Brain microvascular endothelial cell (primary cell): ENCODE measurements at regions not wholly inside any gene's neighbourhood (a gene's known extent, or its start where the extent isn't known, plus 50 kb on each side); places are given as distances from the start of the nearest gene placed in this dataset.

Experiments
- DNase-seq: peaks from one replicate; pipeline ENCODE4 v3.0.0-alpha.2; 2020
- H3K27ac ChIP-seq: fragments of 250-450 bp; sonication (Bioruptor Pico); 2 replicates; pipeline ENCODE4 v1.5.1; 2020; ENCODE audit warnings: mild to moderate bottlenecking, moderate library complexity
- H3K27me3 ChIP-seq: fragments of 250-450 bp; sonication (Bioruptor Pico); replicated peaks from 2 replicates; pipeline ENCODE4 v1.5.1; 2020; ENCODE audit warnings: mild to moderate bottlenecking
- H3K36me3 ChIP-seq: fragments of 250-450 bp; sonication (Bioruptor Pico); replicated peaks from 2 replicates; pipeline ENCODE4 v1.5.1; 2020; ENCODE audit warnings: mild to moderate bottlenecking
- H3K4me3 ChIP-seq: 2 replicates; pipeline ENCODE4 v1.5.1; 2011; ENCODE audit warnings: low read depth, mild to moderate bottlenecking, control low read depth, low read length, moderate library complexity
- CTCF ChIP-seq: IDR thresholded peaks from 2 replicates; pipeline ENCODE4 v1.5.1; 2011; ENCODE audit warnings: low read depth, mild to moderate bottlenecking, moderate library complexity, low read length, control low read depth, inconsistent platforms; ENCODE audit errors: missing control alignments
- in situ Hi-C: cut with HindIII; loops from 2 replicates; pipeline ENCODE4 v1.10.0; 2017; ENCODE audit warnings: low sequenced_read_pairs, low pct_ligation_motif_present

DNA sequence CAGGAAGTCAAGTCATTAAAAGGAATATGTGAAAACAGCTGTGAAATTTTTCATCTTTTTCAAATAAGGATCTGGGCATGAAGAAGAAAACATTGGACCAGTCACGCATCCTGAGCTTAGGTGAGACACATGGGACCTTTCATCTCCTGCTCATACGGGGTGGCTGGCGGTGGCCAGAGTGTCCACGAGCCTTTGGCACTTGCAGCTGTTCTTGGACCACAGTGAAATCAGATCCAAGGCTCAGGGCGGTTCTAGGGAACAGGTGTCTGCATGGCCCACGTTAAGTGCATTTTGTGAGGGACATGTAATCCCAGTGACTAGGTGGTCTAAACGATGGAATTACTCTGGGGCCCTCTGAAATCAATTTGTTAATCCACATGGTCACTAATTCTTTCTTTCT lies 212.7 kb upstream of the COPS8 start:
- no peak for TF ChIP-seq CTCF
- DNase-seq: no peak
- Histone ChIP-seq H3K36me3 (no peaks in the 10 kb centered on the region), H3K27ac (no peak overlapping the region), H3K4me3 (no peak overlapping the region), H3K27me3 (no peaks in the 10 kb centered on the region)
- in situ Hi-C loops: no loop called here

GRCh38 chr2:236873636-236874035 lies 212.1 kb upstream of the COPS8 start:
- DNase-seq: no peak
- TF ChIP-seq CTCF: no peak
- no peak overlapping the region for H3K4me3 ChIP-seq
- in situ Hi-C loops: no loop called here
- H3K27ac ChIP-seq: no peak overlapping the region
- no peaks in the 10 kb centered on the region for H3K36me3 ChIP-seq
- H3K27me3 ChIP-seq: no peaks in the 10 kb centered on the region

GRCh38 chr2:236874866-236875481 lies 210.7 kb upstream of the COPS8 start:
- in situ Hi-C loops: no loop called here
- Histone ChIP-seq H3K4me3 (no peak overlapping the region), H3K27me3 (no peaks in the 10 kb centered on the region), H3K36me3 (no peaks in the 10 kb centered on the region), H3K27ac (no peak overlapping the region)
- DNase-seq: no peak
- TF ChIP-seq CTCF: no peak

- no peak for DNase-seq
- Histone ChIP-seq H3K27ac (no peak overlapping the region), H3K27me3 (no peaks in the 10 kb centered on the region), H3K4me3 (no peak overlapping the region), H3K36me3 (no peaks in the 10 kb centered on the region)
- in situ Hi-C loops: no loop called here
- TF ChIP-seq CTCF: no peak
Measured at GRCh38 chr2:236875906-236876505, 209.7 kb upstream of the COPS8 start.

DNA sequence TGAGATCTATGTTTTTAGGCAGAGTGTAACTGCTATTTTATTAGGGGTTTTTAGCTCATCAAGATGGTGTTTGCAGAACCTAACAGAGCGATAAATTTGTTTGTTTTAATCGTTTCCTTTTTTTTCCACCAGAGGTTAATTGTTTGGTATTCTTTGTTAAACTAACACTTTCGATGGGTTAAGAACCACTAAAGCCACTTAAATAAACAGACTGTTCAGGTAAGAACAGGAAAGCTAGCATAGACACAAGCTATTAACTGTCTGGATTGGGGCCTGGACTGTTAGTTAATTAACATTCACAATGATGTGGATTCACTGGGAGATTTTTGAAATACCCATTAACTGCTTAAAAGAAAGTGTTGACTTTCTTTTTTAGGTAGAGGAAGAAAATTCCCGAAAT lies 209.0 kb upstream of the COPS8 start:
- Histone ChIP-seq H3K4me3 (no peak overlapping the region), H3K27me3 (no peaks in the 10 kb centered on the region), H3K36me3 (no peaks in the 10 kb centered on the region), H3K27ac (no peak overlapping the region)
- no peak for DNase-seq
- in situ Hi-C loops: no loop called here
- TF ChIP-seq CTCF: no peak

GRCh38 chr2:236877972-236878371 lies 207.7 kb upstream of the COPS8 start:
- no peak for TF ChIP-seq CTCF
- Histone ChIP-seq H3K27me3 (no peaks in the 10 kb centered on the region), H3K36me3 (no peaks in the 10 kb centered on the region), H3K4me3 (no peak overlapping the region), H3K27ac (no peak overlapping the region)
- no peak for DNase-seq
- in situ Hi-C loops: no loop called here
